GM23248 (cell line): ENCODE measurements at regions not wholly inside any gene's neighbourhood (a gene's known extent, or its start where the extent isn't known, plus 50 kb on each side); places are given as distances from the start of the nearest gene placed in this dataset.

Experiments
- EZH2 ChIP-seq: fragments of 200-600 bp; sonication (generic); IDR thresholded peaks from 2 replicates; pipeline ENCODE4 v1.6.1; 2018; ENCODE audit warnings: antibody characterized with exemption, mild to moderate bottlenecking; ENCODE audit not compliant: insufficient read depth, poor library complexity, severe bottlenecking
- EZH2phosphoT487 ChIP-seq: fragments of 200-600 bp; sonication (generic); IDR thresholded peaks from 2 replicates; pipeline ENCODE4 v1.6.1; 2018; ENCODE audit warnings: antibody characterized with exemption, moderate library complexity, mild to moderate bottlenecking, low read depth; ENCODE audit not compliant: insufficient read depth

- TF ChIP-seq EZH2phosphoT487 (no peak), EZH2 (no peak)
Measured at GRCh38 chr2:234231460-234231859, 181.0 kb downstream of the SPP2 start.
